T-helper 2 cell (primary cell): ENCODE measurements at regions not wholly inside any gene's neighbourhood (a gene's known extent, or its start where the extent isn't known, plus 50 kb on each side); places are given as distances from the start of the nearest gene placed in this dataset.
"Not testable (repeated sequence)": the region's sequence is repeated elsewhere in the genome, so short reads cannot be mapped to it uniquely, and the experiment has no call there.

Source experiments
- DNase-seq, 5 experiments: peaks; one replicate each; pipeline versions ENCODE4 v3.0.0 to v3.0.0-alpha.2; 2012 to 2022

GRCh38 chr4:141851246-141851891, 215.0 kb downstream of the IL15 start:
- DNase-seq, result no peak

DNA sequence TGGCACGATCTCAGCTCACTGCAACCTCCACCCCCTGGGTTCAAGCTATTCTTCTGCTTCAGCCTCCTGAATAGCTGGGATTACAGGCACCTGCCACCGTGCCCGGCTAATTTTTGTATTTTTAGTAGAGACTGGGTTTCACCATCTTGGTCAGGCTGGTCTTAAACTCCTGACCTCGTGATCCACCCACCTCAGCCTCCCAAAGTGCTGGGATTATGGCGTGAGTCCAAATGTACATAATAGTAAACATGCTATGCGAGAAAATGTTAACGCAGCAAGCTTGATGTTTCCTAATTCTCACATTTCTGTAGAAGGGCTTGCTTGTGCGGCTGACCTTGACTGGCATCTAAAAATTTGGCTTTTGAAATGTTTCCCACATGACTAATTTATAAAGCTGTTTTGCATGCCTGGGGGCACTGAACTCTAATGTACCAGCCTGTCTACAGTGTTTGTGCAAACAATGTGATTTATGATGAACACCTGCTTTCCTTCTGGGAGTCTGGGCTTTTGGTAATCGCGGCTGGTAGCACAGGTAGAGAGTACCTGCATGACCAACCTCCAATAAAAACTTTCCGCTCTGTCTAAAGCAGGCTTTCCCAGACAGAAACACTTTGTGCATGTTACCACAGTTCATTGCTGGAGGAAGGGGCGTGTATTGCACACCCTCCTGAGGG, 216.8 kb downstream of the IL15 start:
- no peak for DNase-seq

GRCh38 chr4:141858437-141858836, 222.1 kb downstream of the IL15 start:
- DNase-seq, result no peak

GRCh38 chr4:141860974-141861373, 224.6 kb downstream of the IL15 start:
- no peak for DNase-seq

DNA sequence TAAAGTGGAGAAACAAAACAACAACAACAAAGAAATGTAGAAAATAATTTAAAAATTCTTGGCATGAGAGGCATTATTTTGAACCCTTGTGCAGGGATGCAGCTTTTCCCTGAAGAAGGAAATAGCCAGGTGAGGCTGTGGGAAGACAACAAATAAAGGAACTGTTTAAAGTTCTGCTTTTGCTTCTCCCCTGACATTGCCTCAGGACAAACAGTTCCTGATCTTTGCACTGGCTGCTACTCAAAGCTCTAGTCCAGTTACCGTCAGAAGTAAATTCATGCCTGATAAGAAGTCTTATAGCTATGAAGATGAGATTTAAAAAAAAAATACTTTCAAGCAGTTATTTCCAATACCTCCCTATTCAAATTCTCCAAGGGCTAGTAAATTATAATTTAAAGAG, 233.8 kb downstream of the IL15 start:
- no peak for DNase-seq

GRCh38 chr4:141871086-141871770, 234.8 kb downstream of the IL15 start:
- DNase-seq, result no peak

DNA sequence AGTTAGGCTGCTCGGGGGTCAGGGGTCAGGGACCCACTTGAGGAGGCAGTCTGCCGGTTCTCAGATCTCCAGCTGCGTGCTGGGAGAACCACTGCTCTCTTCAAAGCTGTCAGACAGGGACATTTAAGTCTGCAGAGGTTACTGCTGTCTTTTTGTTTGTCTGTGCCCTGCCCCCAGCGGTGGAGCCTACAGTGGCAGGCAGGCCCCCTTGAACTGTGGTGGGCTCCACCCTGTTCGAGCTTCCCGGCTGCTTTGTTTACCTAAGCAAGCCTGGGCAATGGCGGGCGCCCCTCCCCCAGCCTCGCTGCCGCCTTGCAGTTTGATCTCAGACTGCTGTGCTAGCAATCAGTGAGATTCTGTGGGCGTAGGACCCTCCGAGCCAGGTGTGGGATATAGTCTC, 246.3 kb downstream of the IL15 start:
- not testable (repeated sequence) for DNase-seq

DNA sequence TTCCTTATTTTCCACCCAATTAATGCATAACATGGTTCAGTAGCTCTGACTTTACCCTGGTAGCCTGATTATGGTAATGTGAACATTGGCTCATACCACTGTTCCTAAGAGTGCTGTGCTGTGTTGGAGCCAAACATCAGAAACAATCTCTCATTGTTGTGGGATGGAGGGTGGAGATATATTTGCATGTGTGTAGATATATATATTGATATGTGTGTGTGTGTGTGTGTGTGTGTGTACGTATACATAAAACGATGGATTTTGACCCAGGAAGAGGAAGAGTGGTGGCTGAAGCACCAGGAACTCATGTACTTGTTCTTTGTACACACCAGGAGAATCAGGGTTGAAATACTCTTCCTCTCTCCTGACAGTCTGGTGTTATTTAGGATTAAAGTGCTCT, 247.7 kb downstream of the IL15 start:
- DNase-seq, result no peak

DNA sequence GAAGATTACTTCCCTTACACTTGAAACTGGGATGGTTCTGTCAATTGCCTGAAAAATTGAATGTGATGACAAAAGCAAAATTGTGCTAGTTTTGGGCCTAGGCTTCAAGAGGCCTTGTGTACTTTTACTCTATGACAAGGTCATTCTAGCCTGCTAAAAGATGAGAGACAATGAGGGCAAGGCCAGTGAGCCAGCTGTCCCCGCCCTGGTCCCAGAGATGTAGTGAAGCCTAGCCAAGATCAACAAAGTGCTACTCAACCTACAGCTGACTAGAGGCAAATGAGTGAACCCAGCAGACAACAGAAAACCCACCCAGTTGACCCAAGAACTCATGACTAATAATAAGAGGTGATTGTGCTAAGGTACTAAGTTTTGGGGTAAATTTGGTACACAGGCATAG, 248.7 kb downstream of the IL15 start:
- no peak for DNase-seq

DNA sequence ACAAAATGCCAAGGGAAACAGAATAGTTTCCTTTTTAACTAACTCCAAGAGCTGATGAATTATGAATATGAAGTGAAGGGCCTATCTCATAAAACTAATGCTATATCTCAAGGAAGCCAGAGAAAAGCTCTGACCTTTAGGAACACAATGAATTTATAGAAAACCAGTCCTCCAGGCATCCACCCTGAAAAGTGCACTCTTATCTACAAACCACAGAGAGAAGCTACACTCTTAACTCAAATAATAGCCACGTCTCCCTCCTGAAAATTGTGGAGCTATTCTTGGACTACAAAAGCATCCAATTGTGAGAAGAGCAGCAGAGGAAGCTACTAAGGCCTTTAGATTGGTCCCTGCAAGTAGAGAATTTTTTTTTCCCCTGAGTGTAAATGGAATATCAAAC, 253.9 kb downstream of the IL15 start:
- DNase-seq, result no peak

DNA sequence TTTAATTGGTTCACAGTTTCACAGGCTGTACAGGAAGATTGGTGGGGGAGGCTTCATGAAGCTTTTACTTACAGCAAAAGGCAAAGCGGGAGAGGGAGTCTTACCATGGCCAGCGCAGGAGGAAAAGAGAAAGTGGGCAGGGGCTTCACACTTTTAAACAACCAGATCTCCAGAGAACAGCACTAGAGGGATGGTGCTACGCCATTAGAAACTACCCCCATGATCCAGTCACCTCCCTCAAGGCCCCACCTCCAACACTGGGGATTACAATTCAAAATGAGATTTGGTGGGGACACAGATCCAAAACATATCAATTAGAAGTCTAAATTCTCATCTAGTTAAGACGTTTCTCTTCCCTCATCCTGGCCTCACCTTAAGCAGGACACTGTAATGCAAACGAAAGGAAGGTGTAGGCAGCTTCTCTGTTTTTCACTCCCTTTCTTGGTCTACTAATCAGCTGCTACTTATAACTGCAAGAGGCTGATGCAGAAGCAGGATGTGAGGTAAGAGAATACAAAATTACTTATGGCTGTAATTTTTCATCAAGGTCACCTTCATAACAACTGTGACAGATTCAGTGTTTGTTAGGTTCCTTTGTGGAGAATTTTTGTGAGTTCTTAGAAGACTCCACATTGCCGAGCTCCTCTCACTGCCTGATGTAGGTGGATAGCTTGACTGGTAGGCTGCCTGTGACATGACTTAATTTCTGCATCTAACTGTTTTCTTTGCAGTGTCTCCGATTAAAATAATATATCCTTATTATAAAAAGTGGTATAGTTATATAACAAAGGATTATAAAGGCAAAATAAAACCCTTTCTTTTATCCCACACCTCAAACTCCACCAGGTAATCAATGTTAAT, 255.1 kb downstream of the IL15 start:
- no peak for DNase-seq

- no peak for DNase-seq
These were observed 260.3 kb downstream of the IL15 start for GRCh38 chr4:141896687-141897086.

GRCh38 chr4:141898346-141898745, 262.0 kb downstream of the IL15 start:
- no peak for DNase-seq

DNA sequence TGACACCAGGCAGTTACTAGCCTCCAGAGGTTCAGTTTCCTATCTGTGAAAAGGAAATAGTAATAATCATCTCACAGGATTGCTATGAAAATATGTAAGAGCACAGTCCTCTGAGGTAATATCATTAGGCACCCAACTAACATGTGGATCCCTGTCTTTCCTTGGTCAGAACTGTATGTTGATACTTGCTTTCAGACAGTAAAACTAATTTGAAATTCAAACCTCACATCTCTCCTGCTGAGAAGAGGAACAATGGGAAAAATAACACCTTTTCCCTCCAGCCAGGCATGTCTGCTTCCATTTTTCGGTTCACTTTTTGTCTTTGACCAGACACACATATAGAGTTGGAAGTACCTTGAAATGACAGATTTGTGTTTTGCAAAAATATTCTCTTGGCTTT, 262.7 kb downstream of the IL15 start:
- DNase-seq, result no peak

GRCh38 chr4:141899541-141899940, 263.2 kb downstream of the IL15 start:
- DNase-seq, result no peak

DNA sequence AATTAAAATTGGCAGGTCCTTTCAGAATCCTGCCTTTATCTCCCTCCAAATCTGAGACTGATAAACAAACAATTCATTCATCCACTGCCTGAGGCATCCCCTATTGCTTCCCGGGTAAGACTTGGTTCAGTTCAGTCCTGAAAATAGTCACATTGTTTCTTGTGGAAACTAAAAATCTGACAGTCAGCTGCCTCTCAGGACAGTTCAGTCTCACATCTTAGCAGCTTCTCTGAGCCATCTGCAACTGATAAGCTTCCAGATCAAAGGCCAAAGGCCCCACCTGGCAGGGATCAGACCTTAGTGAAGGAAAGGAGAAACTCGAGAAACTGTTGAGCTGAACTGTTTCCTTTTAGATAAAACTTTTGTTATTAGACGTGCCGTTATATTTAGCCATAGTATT, 264.5 kb downstream of the IL15 start:
- no peak for DNase-seq

GRCh38 chr4:141905751-141906150, 269.4 kb downstream of the IL15 start:
- DNase-seq, result no peak

DNA sequence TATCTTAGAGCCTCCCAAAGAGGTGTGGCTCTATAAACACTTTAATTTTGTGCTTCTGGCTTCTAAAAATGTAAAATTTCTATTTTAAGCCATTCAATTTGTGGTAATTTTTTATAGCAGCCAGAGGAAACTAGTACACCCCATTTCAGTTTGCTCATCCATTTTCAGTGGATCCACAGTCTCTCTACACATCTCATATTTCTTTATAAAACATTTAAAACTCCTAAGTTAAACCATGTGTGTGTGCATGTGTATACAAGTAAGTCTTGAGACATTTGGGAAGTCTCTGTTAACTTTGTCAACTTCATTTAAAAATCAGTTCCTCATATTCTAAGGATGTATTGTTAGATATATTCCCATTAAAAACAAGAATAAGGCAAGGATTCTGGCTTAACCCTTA, 273.2 kb downstream of the IL15 start:
- DNase-seq, result no peak

DNA sequence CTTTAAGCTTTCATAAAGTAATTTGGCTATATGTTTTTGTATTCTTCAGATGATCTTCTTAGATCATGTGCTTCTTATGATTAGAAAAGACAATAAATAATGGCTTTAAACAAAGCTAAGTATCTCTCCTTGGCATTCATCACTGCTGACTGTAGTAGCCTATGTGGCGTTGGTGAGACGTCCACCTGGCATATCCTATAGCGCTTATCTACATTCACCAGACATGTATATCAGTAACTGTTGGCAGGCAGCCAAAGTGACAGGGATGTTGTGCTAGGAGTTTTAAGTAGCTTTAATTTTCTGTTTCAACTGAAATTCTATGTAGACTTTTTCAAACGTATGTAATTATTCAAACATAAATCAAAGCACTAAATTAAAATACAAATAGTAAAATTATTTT, 276.4 kb downstream of the IL15 start:
- peak in 1 of 5 experiments; percentile 11 for DNase-seq

DNA sequence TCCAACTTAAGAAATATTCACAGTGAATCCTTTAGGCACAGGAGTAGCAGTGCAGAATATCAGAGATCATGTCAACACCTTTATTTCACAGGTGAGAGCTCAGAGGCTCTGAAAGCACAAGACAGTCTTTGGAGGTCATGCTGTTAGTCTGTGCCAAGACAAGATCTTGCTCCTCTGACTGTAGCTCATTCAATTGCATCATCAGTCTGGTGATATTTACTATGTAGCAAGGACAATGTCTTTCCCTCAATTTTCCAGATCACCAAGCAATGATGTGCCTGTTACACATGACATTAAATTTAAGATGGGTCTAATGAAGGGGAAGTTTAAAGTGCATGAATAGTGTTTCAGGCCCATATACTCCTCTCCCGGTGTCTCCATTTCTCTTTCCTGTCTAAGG, 277.5 kb downstream of the IL15 start:
- no peak for DNase-seq

GRCh38 chr4:141914746-141915145, 278.4 kb downstream of the IL15 start:
- no peak for DNase-seq

GRCh38 chr4:141919649-141920048, 283.3 kb downstream of the IL15 start:
- DNase-seq, result no peak

DNA sequence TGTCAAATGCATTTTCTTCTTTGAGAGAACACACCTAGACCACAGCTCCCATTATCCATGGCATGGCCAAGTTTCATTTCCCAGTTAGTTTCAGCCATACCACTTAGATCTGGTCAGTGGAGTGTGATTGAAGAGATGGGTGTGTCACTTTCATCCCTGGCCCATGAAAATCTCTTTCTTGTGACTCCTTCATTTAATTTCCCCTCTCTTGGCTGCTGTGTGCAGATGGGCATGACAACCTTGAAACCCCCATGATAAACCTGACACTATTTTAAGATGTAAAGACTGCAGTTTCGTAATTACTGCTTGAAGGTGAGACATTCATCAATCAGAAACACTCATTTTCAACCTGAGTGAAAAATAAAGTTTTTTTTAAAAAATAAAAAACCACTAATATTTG, 284.9 kb downstream of the IL15 start:
- DNase-seq, result no peak
